Testis (tissue), 2 donors: ENCODE measurements at regions not wholly inside any gene's neighbourhood (a gene's known extent, or its start where the extent isn't known, plus 50 kb on each side); places are given as distances from the start of the nearest gene placed in this dataset.

Experiments
- POLR2A ChIP-seq: fragments of 450-650 bp; IDR thresholded peaks from one replicate; pipeline ENCODE4 v1.6.1; 2017; ENCODE audit warnings: antibody characterized with exemption, mild to moderate bottlenecking, moderate library complexity
- TF ChIP-seq, protein P1 (sequence below), 3 experiments: fragments of 450-650 bp in 2 of 3; fragments of 200-600 bp in 1 of 3; sonication (generic) in 1 of 3; IDR thresholded peaks; one replicate each; pipeline ENCODE4 v1.5.1; 2016 to 2019; ENCODE audit warnings: antibody characterized with exemption in 3 of 3, mild to moderate bottlenecking in 2 of 3, moderate library complexity in 1 of 3

DNA sequence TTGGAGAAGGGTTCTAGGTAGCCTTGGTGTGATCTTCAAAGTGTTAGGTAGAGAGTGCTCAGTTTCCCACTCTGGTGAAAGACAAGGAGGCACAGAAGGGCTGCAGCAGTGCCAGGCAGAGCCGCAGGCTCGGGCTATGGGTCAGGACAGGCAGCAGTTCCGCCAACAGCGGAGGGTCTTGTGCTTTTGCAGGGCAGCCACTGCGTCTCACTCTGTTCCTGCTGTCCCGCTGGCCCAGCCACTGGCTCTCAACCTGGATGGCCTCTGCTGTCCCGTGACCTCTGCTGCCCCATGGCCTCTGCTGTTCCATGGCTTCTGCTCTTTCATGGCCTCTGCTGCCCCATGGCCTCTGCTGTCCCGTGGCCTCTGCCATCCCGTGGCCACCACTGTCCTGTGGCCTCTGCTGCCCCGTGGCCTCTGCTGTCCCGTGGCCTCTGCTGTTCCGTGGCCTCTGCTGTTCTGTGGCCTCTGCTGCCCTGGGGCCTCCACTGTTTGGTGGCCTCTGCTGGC, 175.7 kb downstream of the URI1 start:
- TF ChIP-seq, protein P1, sequence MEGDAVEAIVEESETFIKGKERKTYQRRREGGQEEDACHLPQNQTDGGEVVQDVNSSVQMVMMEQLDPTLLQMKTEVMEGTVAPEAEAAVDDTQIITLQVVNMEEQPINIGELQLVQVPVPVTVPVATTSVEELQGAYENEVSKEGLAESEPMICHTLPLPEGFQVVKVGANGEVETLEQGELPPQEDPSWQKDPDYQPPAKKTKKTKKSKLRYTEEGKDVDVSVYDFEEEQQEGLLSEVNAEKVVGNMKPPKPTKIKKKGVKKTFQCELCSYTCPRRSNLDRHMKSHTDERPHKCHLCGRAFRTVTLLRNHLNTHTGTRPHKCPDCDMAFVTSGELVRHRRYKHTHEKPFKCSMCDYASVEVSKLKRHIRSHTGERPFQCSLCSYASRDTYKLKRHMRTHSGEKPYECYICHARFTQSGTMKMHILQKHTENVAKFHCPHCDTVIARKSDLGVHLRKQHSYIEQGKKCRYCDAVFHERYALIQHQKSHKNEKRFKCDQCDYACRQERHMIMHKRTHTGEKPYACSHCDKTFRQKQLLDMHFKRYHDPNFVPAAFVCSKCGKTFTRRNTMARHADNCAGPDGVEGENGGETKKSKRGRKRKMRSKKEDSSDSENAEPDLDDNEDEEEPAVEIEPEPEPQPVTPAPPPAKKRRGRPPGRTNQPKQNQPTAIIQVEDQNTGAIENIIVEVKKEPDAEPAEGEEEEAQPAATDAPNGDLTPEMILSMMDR (IDR thresholded peaks at IDR 0.05), result no peak
- TF ChIP-seq POLR2A, result no peak
